ENCODE measurements at regions not wholly inside any gene's neighbourhood (a gene's known extent, or its start where the extent isn't known, plus 50 kb on each side); places are given as distances from the start of the nearest gene placed in this dataset.

DNA sequence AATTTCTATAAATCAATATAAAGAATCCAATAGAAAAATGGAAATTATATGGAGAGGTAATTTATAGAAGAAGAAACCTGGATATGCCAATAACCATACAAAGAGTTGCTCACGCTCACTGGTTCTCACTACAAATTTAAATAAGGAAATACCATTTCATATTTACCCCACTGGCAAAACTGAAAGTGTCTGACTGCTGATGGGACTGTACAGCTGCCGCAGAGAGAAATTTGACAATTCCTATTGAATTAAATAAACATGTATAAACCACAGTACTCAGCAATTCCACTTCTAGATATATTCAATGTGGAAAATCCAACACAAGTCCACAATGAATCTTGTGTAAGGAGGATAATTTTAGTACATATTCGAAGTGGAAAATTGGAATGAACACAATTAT lies 830.4 kb upstream of the GRAMD2B start:
- no peak for TF ChIP-seq JUND (IDR thresholded peaks at IDR 0.05; ENCODE audit: low read depth)
- no peak for DNase-seq (ENCODE audit: low read depth in 1 of 2, low spot score in 1 of 2)
- in situ Hi-C loops (cut with HindIII; ENCODE audit: low pct_unique_long_range_greater_than_20kb, low sequenced_read_pairs), result no loop called here

- no peak for DNase-seq (ENCODE audit: low read depth in 1 of 2, low spot score in 1 of 2)
- in situ Hi-C loops (cut with HindIII; ENCODE audit: low pct_unique_long_range_greater_than_20kb, low sequenced_read_pairs), result no loop called here
- no peak for TF ChIP-seq JUND (IDR thresholded peaks at IDR 0.05; ENCODE audit: low read depth)
These were observed 828.1 kb upstream of the GRAMD2B start for GRCh38 chr5:125595095-125595494.

- DNase-seq (ENCODE audit: low read depth in 1 of 2, low spot score in 1 of 2), result no peak
- in situ Hi-C loops (cut with HindIII; ENCODE audit: low pct_unique_long_range_greater_than_20kb, low sequenced_read_pairs), result no loop called here
- TF ChIP-seq JUND (IDR thresholded peaks at IDR 0.05; ENCODE audit: low read depth), result no peak
These were observed 827.4 kb upstream of the GRAMD2B start for GRCh38 chr5:125595845-125596244.

- no peak for TF ChIP-seq JUND (IDR thresholded peaks at IDR 0.05; ENCODE audit: low read depth)
- DNase-seq (ENCODE audit: low read depth in 1 of 2, low spot score in 1 of 2), result no peak
- in situ Hi-C loops (cut with HindIII; ENCODE audit: low pct_unique_long_range_greater_than_20kb, low sequenced_read_pairs), result no loop called here
These were observed 825.9 kb upstream of the GRAMD2B start for GRCh38 chr5:125597338-125597737.

DNA sequence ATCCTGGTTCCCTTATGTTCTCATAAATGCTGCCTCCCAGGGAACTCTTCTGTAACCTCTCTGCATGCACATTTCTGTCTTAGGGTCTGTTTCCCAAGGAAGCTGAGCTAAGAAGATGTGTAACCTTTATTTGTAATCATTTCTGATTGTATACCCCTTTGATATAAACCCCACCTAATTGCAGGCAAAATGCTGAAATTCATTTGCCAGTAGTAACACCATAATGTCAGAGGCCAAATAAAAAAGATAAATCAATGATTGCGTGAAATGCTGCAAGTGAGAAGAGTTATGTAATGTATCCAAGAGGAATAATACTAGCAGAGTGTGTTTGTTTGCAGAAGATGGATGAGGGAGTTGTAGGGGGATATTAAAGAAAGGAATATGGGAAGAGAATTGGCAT lies 822.6 kb upstream of the GRAMD2B start:
- no peak for DNase-seq (ENCODE audit: low read depth in 1 of 2, low spot score in 1 of 2)
- in situ Hi-C loops (cut with HindIII; ENCODE audit: low pct_unique_long_range_greater_than_20kb, low sequenced_read_pairs), result no loop called here
- no peak for TF ChIP-seq JUND (IDR thresholded peaks at IDR 0.05; ENCODE audit: low read depth)

GRCh38 chr5:125602184-125602583 lies 821.0 kb upstream of the GRAMD2B start:
- no peak for DNase-seq (ENCODE audit: low read depth in 1 of 2, low spot score in 1 of 2)
- no peak for TF ChIP-seq JUND (IDR thresholded peaks at IDR 0.05; ENCODE audit: low read depth)
- in situ Hi-C loops (cut with HindIII; ENCODE audit: low pct_unique_long_range_greater_than_20kb, low sequenced_read_pairs), result no loop called here

DNA sequence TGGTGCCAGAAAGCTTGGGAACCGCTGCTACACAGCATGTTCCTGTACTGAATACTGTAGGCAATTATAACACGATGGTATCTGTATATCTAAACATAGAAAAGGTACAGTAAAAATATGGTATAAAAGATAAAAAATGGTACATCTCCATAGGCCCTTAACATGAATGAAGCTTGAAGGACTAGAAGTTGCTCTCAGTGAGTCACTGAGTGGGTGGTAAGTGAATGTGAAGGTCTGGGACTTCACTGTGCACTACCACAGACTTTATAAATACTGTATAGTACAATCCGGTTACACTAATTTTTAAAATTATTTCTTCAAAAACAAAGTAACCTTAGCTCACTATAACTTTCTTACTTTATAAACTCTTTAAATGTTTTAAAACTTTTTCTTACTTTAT lies 819.9 kb upstream of the GRAMD2B start:
- in situ Hi-C loops (cut with HindIII; ENCODE audit: low pct_unique_long_range_greater_than_20kb, low sequenced_read_pairs), result no loop called here
- DNase-seq (ENCODE audit: low read depth in 1 of 2, low spot score in 1 of 2), result no peak
- TF ChIP-seq JUND (IDR thresholded peaks at IDR 0.05; ENCODE audit: low read depth), result no peak

DNA sequence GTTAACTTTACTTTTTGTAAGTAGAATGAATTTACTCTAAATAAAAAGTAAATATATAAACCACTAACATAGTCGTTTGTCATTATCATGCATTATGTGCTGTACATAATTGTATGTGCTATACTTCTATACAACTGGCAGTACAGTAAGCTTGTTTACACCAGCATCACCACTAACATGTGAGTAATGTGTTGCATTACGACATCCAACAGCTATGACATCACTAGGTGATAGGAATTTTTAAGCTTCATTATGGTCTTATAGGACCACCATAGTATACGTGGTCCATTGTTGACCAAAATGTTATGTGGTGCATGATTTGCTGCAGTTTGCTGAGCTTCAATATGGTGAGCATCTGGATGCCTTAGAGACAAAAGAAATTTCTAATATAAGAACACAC lies 819.1 kb upstream of the GRAMD2B start:
- no peak for DNase-seq (ENCODE audit: low read depth in 1 of 2, low spot score in 1 of 2)
- TF ChIP-seq JUND (IDR thresholded peaks at IDR 0.05; ENCODE audit: low read depth), result no peak
- in situ Hi-C loops (cut with HindIII; ENCODE audit: low pct_unique_long_range_greater_than_20kb, low sequenced_read_pairs), result no loop called here

DNA sequence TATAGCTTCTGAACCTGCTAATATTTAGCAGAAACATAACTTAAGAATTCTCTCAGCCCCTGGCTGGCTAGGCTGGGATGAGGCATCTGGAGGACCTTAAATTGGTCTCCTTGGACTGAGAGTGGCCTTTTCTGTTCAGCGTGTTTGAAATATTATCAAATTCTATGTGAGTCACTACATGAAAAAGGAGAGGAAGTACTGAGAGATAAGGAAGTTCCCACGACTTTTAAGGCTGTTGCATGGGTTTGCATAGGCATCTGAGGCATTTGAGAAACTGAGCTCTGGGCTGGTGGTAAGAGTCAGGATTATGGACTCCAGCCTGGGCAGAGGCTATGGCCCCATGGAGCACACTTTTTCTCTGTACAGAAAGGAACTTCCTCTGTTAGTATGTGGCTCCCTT lies 816.2 kb upstream of the GRAMD2B start:
- in situ Hi-C loops (cut with HindIII; ENCODE audit: low pct_unique_long_range_greater_than_20kb, low sequenced_read_pairs), result no loop called here
- no peak for TF ChIP-seq JUND (IDR thresholded peaks at IDR 0.05; ENCODE audit: low read depth)
- no peak for DNase-seq (ENCODE audit: low read depth in 1 of 2, low spot score in 1 of 2)

DNA sequence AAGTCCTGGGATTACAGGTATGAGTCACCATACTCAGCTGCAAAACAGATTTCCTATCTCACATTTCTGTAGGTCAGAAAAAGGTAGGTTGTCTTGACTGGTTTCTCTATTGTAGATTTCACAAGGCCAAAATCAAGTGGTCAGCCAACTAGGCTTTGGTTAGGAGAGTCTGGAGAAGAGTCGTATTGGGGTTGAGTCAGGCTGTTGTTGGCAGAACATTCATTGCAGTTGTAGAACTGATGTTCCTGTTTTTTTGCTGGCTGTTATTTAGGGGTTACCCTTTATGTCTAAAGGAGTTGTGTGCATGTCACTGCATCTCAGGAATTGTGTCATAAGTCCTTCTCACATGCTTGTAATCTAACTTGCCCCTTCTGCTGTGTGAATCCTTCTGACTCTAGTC lies 814.2 kb upstream of the GRAMD2B start:
- no peak for DNase-seq (ENCODE audit: low read depth in 1 of 2, low spot score in 1 of 2)
- no peak for TF ChIP-seq JUND (IDR thresholded peaks at IDR 0.05; ENCODE audit: low read depth)
- in situ Hi-C loops (cut with HindIII; ENCODE audit: low pct_unique_long_range_greater_than_20kb, low sequenced_read_pairs), result no loop called here

- in situ Hi-C loops (cut with HindIII; ENCODE audit: low pct_unique_long_range_greater_than_20kb, low sequenced_read_pairs), result no loop called here
- no peak for DNase-seq (ENCODE audit: low read depth in 1 of 2, low spot score in 1 of 2)
- TF ChIP-seq JUND (IDR thresholded peaks at IDR 0.05; ENCODE audit: low read depth), result no peak
These were observed 812.3 kb upstream of the GRAMD2B start for GRCh38 chr5:125610892-125611291.

DNA sequence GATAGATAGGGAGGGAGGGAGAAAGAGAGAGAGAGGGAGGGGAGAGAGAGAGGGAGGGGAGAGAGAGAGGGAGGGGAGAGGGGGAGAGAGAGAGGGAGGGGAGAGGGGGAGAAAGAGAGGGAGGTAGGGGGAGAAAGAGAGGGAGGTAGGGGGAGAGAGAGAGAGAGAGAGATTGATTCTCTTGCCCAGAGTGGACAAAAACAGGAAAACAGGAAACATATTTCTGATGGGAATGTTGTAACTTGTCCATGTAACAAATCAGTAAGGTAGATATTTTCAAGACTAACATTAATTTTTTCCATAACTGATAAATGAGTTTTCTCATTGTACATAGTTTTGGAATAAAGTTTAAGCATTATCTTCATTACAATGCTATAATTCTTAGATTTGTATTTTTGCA lies 811.7 kb upstream of the GRAMD2B start:
- no peak for DNase-seq (ENCODE audit: low read depth in 1 of 2, low spot score in 1 of 2)
- TF ChIP-seq JUND (IDR thresholded peaks at IDR 0.05; ENCODE audit: low read depth), result no peak
- in situ Hi-C loops (cut with HindIII; ENCODE audit: low pct_unique_long_range_greater_than_20kb, low sequenced_read_pairs), result no loop called here

DNA sequence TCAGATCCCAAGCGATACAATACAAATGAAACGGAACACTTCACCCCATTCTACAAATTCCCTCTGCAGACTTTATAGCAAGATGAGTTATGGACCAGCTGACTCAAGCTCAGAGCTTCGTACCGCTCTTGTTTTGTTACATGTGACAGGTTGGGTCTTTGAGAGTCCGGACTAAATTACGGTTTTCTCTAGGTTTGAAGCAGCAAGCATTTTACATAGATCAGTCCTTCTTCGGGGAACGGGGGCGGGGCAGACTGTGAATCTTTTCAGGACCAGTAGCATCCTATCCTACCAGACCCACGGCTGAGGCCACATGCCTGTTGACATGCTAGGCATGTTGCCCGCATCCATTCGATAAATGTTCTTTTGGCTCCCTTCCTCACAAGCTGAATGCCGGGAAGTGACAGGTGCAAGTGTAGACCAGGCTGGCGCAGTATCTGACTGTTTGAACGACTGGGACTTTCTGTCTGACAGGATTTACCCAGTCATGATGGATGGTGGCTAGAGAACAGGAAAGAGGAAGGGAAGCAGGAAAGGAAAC lies 811.0 kb upstream of the GRAMD2B start:
- in situ Hi-C loops (cut with HindIII; ENCODE audit: low pct_unique_long_range_greater_than_20kb, low sequenced_read_pairs), result no loop called here
- TF ChIP-seq JUND (IDR thresholded peaks at IDR 0.05; ENCODE audit: low read depth), result no peak
- peak in 1 of 2 experiments; percentile 19 for DNase-seq (ENCODE audit: low read depth in 1 of 2, low spot score in 1 of 2)

DNA sequence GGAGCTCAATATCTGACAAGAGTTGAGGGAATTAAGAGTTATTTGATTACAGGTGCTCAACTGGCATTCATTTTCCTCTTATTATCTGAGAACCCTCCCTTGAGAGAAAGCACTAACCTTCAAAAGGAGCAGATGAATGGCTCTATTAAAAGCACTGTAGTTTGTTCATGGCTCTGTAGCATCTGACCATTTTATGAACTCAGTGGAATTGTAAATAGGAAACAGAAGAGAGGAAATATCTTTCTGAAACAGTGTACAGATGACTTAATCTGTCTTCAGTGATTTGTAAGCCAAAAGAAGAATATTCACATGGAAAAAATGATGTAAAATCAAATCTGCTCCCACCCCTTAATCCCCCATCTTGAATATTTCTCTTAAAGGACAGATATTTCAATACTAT lies 810.4 kb upstream of the GRAMD2B start:
- in situ Hi-C loops (cut with HindIII; ENCODE audit: low pct_unique_long_range_greater_than_20kb, low sequenced_read_pairs), result no loop called here
- TF ChIP-seq JUND (IDR thresholded peaks at IDR 0.05; ENCODE audit: low read depth), result no peak
- no peak for DNase-seq (ENCODE audit: low read depth in 1 of 2, low spot score in 1 of 2)
